ENCODE measurements at regions not wholly inside any gene's neighbourhood (a gene's known extent, or its start where the extent isn't known, plus 50 kb on each side); places are given as distances from the start of the nearest gene placed in this dataset.
"Not testable (repeated sequence)": the region's sequence is repeated elsewhere in the genome, so short reads cannot be mapped to it uniquely, and the experiment has no call there.

DNA sequence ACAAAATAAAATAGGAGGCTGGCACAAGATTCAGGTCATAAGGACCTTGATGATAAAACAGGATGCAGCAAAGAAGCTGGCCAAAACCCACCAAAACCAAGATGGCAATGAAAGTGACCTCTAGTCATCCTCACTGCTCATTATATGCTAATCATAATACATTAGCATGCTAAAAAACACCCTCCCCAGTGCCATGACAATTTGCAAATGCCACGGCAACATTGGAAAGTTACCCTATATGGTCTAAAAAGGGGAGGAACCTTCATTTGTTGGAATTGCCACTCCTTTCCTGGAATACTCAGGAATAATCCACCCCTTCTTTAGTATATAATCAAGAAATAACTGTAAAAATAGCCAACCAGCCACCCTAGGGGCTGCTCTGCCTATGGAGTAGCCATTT, 108.8 kb upstream of the GRIK1 start:
- Histone ChIP-seq H3K4me3 (ENCODE audit: low read length in 2 of 2) (no peak overlapping the region), H3K27ac (ENCODE audit: low read depth in 1 of 2, low read length in 1 of 2) (no peak overlapping the region), H3K36me3 (ENCODE audit: control insufficient read depth in 2 of 2, insufficient read depth in 2 of 2, low read length in 1 of 2) (no peaks in the 10 kb centered on the region), H3K4me1 (ENCODE audit: control insufficient read depth in 2 of 2, insufficient read depth in 2 of 2, low read length in 2 of 2) (no peaks in the 10 kb centered on the region), H3K27me3 (ENCODE audit: control insufficient read depth in 2 of 2, insufficient read depth in 1 of 2, low read length in 1 of 2) (no peaks in the 10 kb centered on the region), H3K9me3 (ENCODE audit: control insufficient read depth in 2 of 2, insufficient read depth in 1 of 2, low read length in 1 of 2) (no peaks in the 10 kb centered on the region)
- WGBS: 100% methylated on average over 1 of the region's 1 CpG
- no peak for DNase-seq (ENCODE audit: low read depth in 6 of 9, low spot score in 9 of 9)

DNA sequence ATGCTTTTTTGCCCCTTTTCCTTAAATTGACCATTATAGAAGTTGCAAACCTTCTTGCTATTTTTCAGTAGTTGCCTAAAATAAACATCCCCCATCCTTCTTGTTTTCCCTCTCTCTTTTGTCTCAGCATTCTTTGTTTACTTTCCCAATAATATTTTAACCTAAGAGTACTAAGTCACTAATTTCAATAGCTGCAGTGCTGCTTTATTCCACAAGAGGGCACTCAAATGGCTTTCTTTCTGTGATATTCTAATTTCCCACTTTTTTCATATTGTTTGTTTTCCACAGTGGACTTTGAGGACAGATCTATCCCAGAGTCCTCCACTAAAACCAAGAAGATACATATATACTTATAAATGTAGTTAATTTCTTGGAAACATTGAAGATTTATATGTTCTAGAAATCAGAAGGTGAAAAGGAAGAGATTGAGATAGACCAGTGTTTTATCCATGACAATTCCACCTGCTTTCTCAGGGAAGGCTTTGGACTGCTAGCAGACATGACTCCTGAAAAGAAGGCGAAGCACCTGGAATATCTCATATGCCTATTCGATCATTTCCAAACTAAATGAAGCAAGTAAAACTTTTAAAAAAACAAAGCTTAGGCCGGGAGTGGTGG, 104.8 kb upstream of the GRIK1 start:
- no peaks in the 10 kb centered on the region for H3K27me3 ChIP-seq (ENCODE audit: control insufficient read depth in 2 of 2, insufficient read depth in 1 of 2, low read length in 1 of 2)
- H3K36me3 ChIP-seq (ENCODE audit: control insufficient read depth in 2 of 2, insufficient read depth in 2 of 2, low read length in 1 of 2): no peaks in the 10 kb centered on the region
- no peak overlapping the region for H3K27ac ChIP-seq (ENCODE audit: low read depth in 1 of 2, low read length in 1 of 2)
- H3K4me1 ChIP-seq (ENCODE audit: control insufficient read depth in 2 of 2, insufficient read depth in 2 of 2, low read length in 2 of 2): no peaks in the 10 kb centered on the region
- no peak overlapping the region for H3K4me3 ChIP-seq (ENCODE audit: low read length in 2 of 2)
- 91% methylated on average over 3 of the region's 3 CpGs for WGBS
- peak in 2 of 9 donors; percentile 1 to 10 for DNase-seq (ENCODE audit: low read depth in 6 of 9, low spot score in 9 of 9)
- H3K9me3 ChIP-seq (ENCODE audit: control insufficient read depth in 2 of 2, insufficient read depth in 1 of 2, low read length in 1 of 2): no peaks in the 10 kb centered on the region

DNA sequence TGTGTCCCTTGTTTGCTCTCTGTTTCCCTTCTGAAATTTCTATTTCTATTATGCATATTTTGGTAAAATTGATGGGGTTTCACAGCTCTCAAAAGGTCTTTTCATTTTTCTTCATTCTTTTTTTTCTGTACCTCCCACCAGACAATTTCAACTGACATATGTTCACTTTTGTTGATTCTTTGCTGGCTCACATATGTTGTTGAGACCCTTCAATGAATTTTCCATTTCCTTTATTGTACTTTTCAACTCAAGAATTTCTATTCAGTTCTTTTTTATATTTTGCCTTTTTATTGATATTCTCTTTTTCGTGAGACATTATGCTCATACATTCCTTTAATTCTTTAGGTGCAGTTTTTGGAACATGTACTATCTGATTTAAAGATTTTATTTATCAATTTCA, 102.6 kb upstream of the GRIK1 start:
- 94% methylated on average over 1 of the region's 1 CpG for WGBS
- H3K27me3 ChIP-seq (ENCODE audit: control insufficient read depth in 2 of 2, insufficient read depth in 1 of 2, low read length in 1 of 2): no peaks in the 10 kb centered on the region
- DNase-seq (ENCODE audit: low read depth in 6 of 9, low spot score in 9 of 9): no peak

GRCh38 chr21:30033441-30033840, 93.6 kb upstream of the GRIK1 start:
- Histone ChIP-seq H3K9me3 (ENCODE audit: control insufficient read depth in 2 of 2, insufficient read depth in 1 of 2, low read length in 1 of 2) (no peaks in the 10 kb centered on the region), H3K36me3 (ENCODE audit: control insufficient read depth in 2 of 2, insufficient read depth in 2 of 2, low read length in 1 of 2) (no peaks in the 10 kb centered on the region), H3K4me3 (ENCODE audit: low read length in 2 of 2) (no peak overlapping the region), H3K27ac (ENCODE audit: low read depth in 1 of 2, low read length in 1 of 2) (no peak overlapping the region), H3K4me1 (ENCODE audit: control insufficient read depth in 2 of 2, insufficient read depth in 2 of 2, low read length in 2 of 2) (no peaks in the 10 kb centered on the region), H3K27me3 (ENCODE audit: control insufficient read depth in 2 of 2, insufficient read depth in 1 of 2, low read length in 1 of 2) (no peaks in the 10 kb centered on the region)
- no peak for DNase-seq (ENCODE audit: low read depth in 6 of 9, low spot score in 9 of 9)
- 97% methylated on average over 12 of the region's 12 CpGs for WGBS

More for the DNA sequence above, 102.6 kb upstream of the GRIK1 start:
- Histone ChIP-seq H3K4me1 (ENCODE audit: control insufficient read depth in 2 of 2, insufficient read depth in 2 of 2, low read length in 2 of 2) (no peaks in the 10 kb centered on the region), H3K36me3 (ENCODE audit: control insufficient read depth in 2 of 2, insufficient read depth in 2 of 2, low read length in 1 of 2) (no peaks in the 10 kb centered on the region), H3K4me3 (ENCODE audit: low read length in 2 of 2) (no peak overlapping the region), H3K27ac (ENCODE audit: low read depth in 1 of 2, low read length in 1 of 2) (no peak overlapping the region), H3K9me3 (ENCODE audit: control insufficient read depth in 2 of 2, insufficient read depth in 1 of 2, low read length in 1 of 2) (no peaks in the 10 kb centered on the region)

DNA sequence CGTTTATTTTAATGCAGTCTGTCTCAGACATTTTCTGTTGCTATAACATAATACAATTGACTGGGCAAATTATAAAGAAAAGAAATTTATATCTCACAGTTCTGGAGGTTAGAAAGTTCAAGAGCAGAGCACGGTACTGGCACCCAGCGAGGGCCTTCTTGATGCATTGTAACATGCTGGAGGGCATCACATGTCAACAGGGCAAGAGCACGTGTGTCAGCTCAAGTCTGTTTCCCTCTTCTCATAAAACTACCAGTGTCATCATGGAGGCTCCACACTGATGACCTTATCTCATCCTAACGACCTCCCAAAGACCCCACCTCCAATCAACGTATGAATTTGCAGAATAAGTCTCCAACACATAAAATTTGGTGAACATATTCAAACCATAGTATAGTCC, 90.6 kb upstream of the GRIK1 start:
- H3K36me3 ChIP-seq (ENCODE audit: control insufficient read depth in 2 of 2, insufficient read depth in 2 of 2, low read length in 1 of 2): no peaks in the 10 kb centered on the region

DNA sequence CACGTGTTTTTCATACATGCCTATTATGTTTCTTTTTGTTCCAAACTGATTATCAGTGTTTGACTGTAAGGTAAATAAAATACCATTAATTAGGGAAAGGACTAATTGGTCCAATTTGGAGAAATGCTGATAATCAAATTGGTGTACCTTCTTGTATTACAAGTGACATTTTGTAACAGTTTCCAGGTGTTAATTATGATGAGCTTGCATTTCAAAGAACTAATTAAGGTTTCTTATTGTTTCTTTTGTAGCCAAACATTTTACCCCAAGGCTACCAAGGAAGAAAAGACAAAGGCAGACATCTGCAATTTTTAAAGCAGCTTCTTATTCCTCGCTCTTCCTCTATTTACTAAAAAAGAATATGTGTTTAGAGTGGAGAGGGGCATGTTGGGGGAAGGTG, 88.7 kb upstream of the GRIK1 start:
- 86% methylated on average over 2 of the region's 2 CpGs for WGBS
- Histone ChIP-seq H3K4me3 (ENCODE audit: low read length in 2 of 2) (no peak overlapping the region), H3K36me3 (ENCODE audit: control insufficient read depth in 2 of 2, insufficient read depth in 2 of 2, low read length in 1 of 2) (no peaks in the 10 kb centered on the region), H3K4me1 (ENCODE audit: control insufficient read depth in 2 of 2, insufficient read depth in 2 of 2, low read length in 2 of 2) (no peaks in the 10 kb centered on the region), H3K27ac (ENCODE audit: low read depth in 1 of 2, low read length in 1 of 2) (no peak overlapping the region), H3K27me3 (ENCODE audit: control insufficient read depth in 2 of 2, insufficient read depth in 1 of 2, low read length in 1 of 2) (no peaks in the 10 kb centered on the region), H3K9me3 (ENCODE audit: control insufficient read depth in 2 of 2, insufficient read depth in 1 of 2, low read length in 1 of 2) (no peaks in the 10 kb centered on the region)
- no peak for DNase-seq (ENCODE audit: low read depth in 6 of 9, low spot score in 9 of 9)

More for the DNA sequence above, 90.6 kb upstream of the GRIK1 start:
- H3K9me3 ChIP-seq (ENCODE audit: control insufficient read depth in 2 of 2, insufficient read depth in 1 of 2, low read length in 1 of 2): no peaks in the 10 kb centered on the region
- H3K4me3 ChIP-seq (ENCODE audit: low read length in 2 of 2): no peak overlapping the region
- H3K27ac ChIP-seq (ENCODE audit: low read depth in 1 of 2, low read length in 1 of 2): no peak overlapping the region
- no peaks in the 10 kb centered on the region for H3K27me3 ChIP-seq (ENCODE audit: control insufficient read depth in 2 of 2, insufficient read depth in 1 of 2, low read length in 1 of 2)
- no peak for DNase-seq (ENCODE audit: low read depth in 6 of 9, low spot score in 9 of 9)
- 80% methylated on average over 6 of the region's 6 CpGs for WGBS
- H3K4me1 ChIP-seq (ENCODE audit: control insufficient read depth in 2 of 2, insufficient read depth in 2 of 2, low read length in 2 of 2): no peaks in the 10 kb centered on the region

DNA sequence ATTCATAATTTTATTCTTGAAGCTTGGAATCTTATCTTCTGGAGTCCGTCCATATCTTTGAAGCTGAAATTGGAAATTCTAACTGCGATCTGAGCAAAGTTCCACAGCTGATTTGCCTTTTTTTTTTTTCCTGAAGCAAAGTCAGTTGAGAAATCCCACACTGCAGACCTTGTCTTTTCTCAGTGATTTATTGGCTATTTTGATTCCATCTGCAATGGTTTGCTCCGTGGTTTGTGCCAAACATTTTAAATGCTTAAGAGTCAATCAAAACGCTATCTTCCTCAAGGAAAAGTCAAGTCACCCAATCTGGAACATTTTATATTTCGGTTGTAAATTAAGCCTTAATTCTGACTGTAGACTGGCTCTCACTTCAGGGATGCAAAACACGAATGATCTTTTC, 88.2 kb upstream of the GRIK1 start:
- no peaks in the 10 kb centered on the region for H3K36me3 ChIP-seq (ENCODE audit: control insufficient read depth in 2 of 2, insufficient read depth in 2 of 2, low read length in 1 of 2)
- WGBS: 80% methylated on average over 6 of the region's 6 CpGs
- H3K9me3 ChIP-seq (ENCODE audit: control insufficient read depth in 2 of 2, insufficient read depth in 1 of 2, low read length in 1 of 2): no peaks in the 10 kb centered on the region
- H3K4me1 ChIP-seq (ENCODE audit: control insufficient read depth in 2 of 2, insufficient read depth in 2 of 2, low read length in 2 of 2): no peaks in the 10 kb centered on the region
- H3K4me3 ChIP-seq (ENCODE audit: low read length in 2 of 2): no peak overlapping the region
- no peaks in the 10 kb centered on the region for H3K27me3 ChIP-seq (ENCODE audit: control insufficient read depth in 2 of 2, insufficient read depth in 1 of 2, low read length in 1 of 2)
- H3K27ac ChIP-seq (ENCODE audit: low read depth in 1 of 2, low read length in 1 of 2): no peak overlapping the region
- DNase-seq (ENCODE audit: low read depth in 6 of 9, low spot score in 9 of 9): no peak

DNA sequence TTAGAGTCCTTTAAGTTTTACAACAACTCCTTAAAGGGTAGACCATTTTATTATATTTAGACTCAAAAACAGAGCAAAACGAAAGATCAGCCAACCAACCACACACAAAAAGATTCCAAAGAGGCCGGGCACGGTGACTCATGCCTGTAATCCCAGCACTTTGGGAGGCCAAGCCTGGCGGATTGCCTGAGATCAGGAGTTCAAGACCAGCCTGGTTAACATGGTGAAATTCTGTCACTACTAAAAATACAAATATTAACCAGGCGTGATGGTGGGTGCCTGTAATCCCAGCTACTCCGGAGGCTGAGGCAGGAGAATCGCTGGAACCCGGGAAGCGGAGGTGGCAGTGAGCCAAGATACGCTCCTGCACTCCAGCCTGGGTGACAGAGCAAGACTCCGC, 83.3 kb upstream of the GRIK1 start:
- DNase-seq (ENCODE audit: low read depth in 6 of 9, low spot score in 9 of 9); H3K36me3 ChIP-seq (ENCODE audit: control insufficient read depth in 2 of 2, insufficient read depth in 2 of 2, low read length in 1 of 2); H3K9me3 ChIP-seq (ENCODE audit: control insufficient read depth in 2 of 2, insufficient read depth in 1 of 2, low read length in 1 of 2); H3K4me3 ChIP-seq (ENCODE audit: low read length in 2 of 2); H3K27me3 ChIP-seq (ENCODE audit: control insufficient read depth in 2 of 2, insufficient read depth in 1 of 2, low read length in 1 of 2); H3K4me1 ChIP-seq (ENCODE audit: control insufficient read depth in 2 of 2, insufficient read depth in 2 of 2, low read length in 2 of 2); H3K27ac ChIP-seq (ENCODE audit: low read depth in 1 of 2, low read length in 1 of 2): not testable (repeated sequence)
- 91% methylated on average over 11 of the region's 11 CpGs for WGBS

DNA sequence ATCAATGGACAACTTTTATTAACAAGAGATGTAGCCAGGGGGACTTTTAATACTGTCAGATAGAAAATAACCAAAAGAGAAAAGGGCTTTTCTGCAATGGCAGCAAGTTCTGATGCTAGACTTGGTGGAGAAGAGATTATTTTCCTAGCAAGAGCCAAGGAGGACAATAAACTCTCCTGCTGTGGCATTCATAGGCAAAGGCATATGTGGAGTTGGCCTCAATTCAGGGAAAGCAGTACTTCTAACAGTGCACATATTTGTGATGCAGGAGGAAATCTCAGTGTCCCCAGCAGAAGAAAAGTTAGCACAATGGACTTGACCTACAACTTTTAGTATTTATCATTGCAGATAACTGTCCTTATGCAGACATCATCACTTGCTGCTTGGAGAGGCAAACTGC, 75.1 kb upstream of the GRIK1 start:
- no peak for DNase-seq (ENCODE audit: low read depth in 6 of 9, low spot score in 9 of 9)
- no peaks in the 10 kb centered on the region for H3K36me3 ChIP-seq (ENCODE audit: control insufficient read depth in 2 of 2, insufficient read depth in 2 of 2, low read length in 1 of 2)
- no peak overlapping the region for H3K4me3 ChIP-seq (ENCODE audit: low read length in 2 of 2)
- H3K27me3 ChIP-seq (ENCODE audit: control insufficient read depth in 2 of 2, insufficient read depth in 1 of 2, low read length in 1 of 2): no peaks in the 10 kb centered on the region
- no peak overlapping the region for H3K27ac ChIP-seq (ENCODE audit: low read depth in 1 of 2, low read length in 1 of 2)
- H3K9me3 ChIP-seq (ENCODE audit: control insufficient read depth in 2 of 2, insufficient read depth in 1 of 2, low read length in 1 of 2): no peaks in the 10 kb centered on the region
- H3K4me1 ChIP-seq (ENCODE audit: control insufficient read depth in 2 of 2, insufficient read depth in 2 of 2, low read length in 2 of 2): no peaks in the 10 kb centered on the region

DNA sequence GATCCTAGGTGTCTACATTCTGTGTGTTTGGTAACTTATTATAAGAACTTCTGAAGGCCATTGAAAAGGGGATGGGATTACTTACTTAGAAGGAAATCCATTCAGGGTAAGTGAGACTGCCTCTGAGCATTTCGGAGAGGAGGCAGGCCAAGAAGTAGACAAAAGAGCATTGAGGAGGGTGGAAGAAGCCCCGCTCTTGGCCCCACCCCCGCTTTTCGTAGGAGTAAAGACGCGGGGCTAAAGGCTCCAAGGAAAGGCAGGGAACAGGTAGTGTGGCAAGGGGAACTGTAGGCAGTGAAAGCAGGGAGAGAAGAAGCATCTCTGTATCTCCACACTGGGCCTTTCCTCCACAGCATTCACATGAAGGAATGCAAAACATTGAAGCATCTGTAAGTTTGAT, 51.8 kb upstream of the GRIK1 start:
- 81% methylated on average over 6 of the region's 6 CpGs for WGBS
- H3K27me3 ChIP-seq (ENCODE audit: control insufficient read depth in 2 of 2, insufficient read depth in 1 of 2, low read length in 1 of 2): no peaks in the 10 kb centered on the region
- no peak for DNase-seq (ENCODE audit: low read depth in 6 of 9, low spot score in 9 of 9)
- H3K4me3 ChIP-seq (ENCODE audit: low read length in 2 of 2): no peak overlapping the region
- H3K36me3 ChIP-seq (ENCODE audit: control insufficient read depth in 2 of 2, insufficient read depth in 2 of 2, low read length in 1 of 2): no peaks in the 10 kb centered on the region
- H3K27ac ChIP-seq (ENCODE audit: low read depth in 1 of 2, low read length in 1 of 2): no peak overlapping the region
- H3K9me3 ChIP-seq (ENCODE audit: control insufficient read depth in 2 of 2, insufficient read depth in 1 of 2, low read length in 1 of 2): no peaks in the 10 kb centered on the region
- no peaks in the 10 kb centered on the region for H3K4me1 ChIP-seq (ENCODE audit: control insufficient read depth in 2 of 2, insufficient read depth in 2 of 2, low read length in 2 of 2)
